ENCODE measurements at regions not wholly inside any gene's neighbourhood (a gene's known extent, or its start where the extent isn't known, plus 50 kb on each side); places are given as distances from the start of the nearest gene placed in this dataset.
"Not testable (repeated sequence)": the region's sequence is repeated elsewhere in the genome, so short reads cannot be mapped to it uniquely, and the experiment has no call there.

DNA sequence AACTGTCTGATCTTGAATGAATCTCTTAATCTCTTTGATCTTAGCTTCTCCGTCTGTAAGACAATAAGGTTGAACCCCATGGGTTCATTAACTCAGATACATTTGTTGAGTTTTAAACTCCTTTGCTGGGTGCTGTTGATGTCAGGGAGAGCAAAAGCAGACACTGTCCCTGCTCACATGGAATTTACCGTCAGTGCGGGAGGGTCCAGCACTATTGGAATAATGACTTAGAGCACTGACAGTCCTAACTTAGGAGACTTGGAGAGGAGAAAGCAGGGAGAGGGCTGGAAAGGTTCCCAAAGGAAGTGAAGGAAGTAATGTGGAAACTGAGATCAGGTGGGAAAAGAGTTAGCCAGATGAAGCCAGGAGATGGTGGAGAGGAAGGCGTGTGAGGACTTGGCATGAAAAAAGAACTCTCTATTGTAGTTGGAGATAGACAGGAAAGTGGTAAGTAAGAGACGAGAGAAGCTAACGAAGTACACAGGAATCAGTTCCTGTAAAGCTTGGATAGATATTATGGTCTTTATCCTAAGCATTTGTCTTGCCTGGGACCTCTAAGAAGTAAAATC is 141.4 kb upstream of the SERTAD2 start:
- no peak for DNase-seq (ENCODE audit: low read depth)

- DNase-seq (ENCODE audit: low read depth) = no peak
Measured at GRCh38 chr2:64796926-64797325, 143.2 kb upstream of the SERTAD2 start.

GRCh38 chr2:64797881-64798575 is 144.3 kb upstream of the SERTAD2 start:
- peak; percentile 54 for DNase-seq (ENCODE audit: low read depth)

DNA sequence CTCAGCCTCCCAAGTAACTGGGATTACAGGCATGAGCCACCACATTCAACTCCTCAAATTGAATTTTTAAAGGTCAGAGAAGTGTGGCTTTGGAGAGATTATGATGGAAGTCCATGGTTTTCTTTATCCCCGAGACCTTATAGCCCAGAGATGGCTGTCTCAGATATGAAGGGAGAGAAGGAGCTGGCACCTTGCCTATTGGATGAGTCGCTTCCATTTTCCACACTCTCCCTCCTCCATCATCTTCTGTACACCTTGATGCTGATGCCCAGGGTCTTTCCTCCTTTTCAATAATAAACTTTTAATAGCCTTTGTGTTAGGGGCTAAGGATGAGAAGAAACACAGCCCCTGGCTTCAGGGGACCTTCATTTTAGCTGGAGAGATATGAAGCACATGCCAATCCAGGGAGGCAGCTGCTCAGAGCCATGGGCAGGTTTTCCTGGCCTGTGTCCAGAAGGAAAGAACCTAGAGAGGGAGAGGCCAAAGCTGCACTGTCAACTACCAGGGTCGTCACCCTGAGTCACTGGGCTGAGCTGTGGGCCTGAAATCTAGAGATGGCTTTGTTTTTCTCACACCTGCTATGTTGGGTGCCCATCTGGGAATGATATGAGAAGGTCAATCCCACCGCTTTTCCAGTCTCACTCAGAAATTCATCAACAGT is 146.0 kb upstream of the SERTAD2 start:
- peak; percentile 52 for DNase-seq (ENCODE audit: low read depth)

DNA sequence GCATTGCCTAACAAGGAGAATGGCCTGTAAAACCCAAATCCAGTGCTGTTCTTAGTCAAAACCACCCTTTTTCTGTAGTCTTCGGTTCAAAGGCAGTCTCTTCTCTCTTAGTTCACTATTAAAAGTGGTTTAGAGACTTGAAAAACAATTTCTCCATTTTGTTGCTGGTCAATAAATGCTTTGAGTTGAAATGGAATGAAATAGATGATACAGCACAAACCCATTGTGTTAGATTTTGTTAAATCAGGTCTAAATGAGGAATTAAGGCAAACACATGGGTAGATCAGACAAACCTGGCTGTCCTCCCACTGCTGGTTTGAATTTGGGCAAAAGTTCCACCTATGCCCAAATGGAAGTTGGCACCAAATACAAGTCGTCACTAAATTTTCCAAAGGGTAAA is 150.1 kb upstream of the SERTAD2 start:
- DNase-seq (ENCODE audit: low read depth) = no peak

DNA sequence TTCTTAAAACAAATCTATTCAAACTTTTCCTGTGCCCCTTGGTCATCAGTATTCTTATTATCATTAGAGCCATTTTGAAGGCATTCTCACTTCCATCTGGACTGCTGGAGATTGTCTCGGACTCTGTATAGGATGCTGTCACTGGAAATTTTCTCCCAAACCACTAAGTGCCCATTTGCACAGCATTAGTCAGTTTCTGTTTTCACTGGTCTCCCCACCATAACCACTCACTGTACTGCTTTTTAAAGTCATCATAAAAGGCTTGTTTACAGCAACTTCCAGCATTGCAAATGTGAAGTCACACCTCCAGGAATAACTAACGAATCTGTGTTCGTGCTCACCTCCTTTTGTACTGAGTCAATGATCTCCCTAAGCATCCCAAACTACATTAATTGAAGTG is 150.9 kb upstream of the SERTAD2 start:
- DNase-seq (ENCODE audit: low read depth) = peak; percentile 49

DNA sequence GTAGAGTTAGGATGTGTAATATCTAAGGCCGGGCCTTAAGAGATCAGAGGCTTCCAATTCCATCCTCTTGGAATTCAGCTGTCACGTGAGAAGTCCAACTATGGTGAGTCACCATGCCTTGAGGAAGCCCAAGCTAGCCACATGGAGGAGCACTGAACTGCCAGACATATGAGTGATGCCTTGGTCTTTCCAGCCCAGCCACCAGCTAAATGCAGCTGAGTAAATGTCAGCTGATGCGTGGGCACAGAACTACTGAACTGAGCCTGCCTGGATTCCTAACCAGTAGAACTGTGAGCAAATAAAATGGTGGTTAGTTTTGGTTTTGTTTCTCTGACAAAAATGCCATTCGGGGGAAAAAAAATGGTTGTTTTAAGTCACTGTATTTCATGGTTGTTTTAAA is 153.7 kb upstream of the SERTAD2 start:
- peak; percentile 99 for DNase-seq (ENCODE audit: low read depth)

GRCh38 chr2:64808092-64808491 is 154.4 kb upstream of the SERTAD2 start:
- no peak for DNase-seq (ENCODE audit: low read depth)

DNA sequence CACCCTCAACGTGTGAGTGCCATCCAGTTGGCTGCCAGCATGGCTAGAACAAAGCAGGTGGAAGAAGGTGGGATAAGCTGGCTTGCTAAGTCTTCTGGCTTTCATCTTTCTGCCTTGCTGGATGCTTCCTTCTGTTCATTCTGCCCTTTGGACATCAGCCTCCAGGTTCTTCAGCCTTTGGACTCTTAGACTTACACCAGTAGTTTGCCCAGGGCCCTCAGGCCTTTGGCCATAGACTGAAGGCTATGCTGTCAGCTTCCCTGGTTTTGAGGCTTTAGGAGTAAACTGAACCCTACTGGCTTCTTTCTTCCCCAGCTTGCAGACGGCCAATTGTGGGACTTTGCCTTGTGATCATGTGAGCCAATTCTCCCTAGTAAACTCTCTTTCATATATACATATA is 155.0 kb upstream of the SERTAD2 start:
- DNase-seq (ENCODE audit: low read depth) = no peak

GRCh38 chr2:64809216-64809615 is 155.5 kb upstream of the SERTAD2 start:
- no peak for DNase-seq (ENCODE audit: low read depth)

DNA sequence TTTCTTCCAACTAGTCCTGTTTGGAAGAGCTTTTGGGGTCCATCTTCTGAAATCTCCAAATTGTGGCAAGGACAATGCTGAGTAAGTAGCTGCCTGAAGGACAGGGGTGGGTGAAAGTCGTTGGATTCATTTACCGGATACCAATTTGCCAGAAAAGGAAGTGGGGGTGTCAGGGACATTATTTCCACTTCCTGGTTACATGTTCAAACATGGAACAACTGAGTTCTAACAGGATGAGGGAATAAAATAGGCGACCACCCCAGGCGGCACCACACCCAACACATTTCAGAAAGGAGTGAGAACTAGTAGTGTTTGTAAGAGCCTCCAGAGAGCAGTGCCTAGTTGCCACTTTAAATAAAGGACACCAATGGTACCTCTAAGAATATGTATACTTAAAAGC is 158.6 kb upstream of the SERTAD2 start:
- DNase-seq (ENCODE audit: low read depth) = no peak

- no peak for DNase-seq (ENCODE audit: low read depth)
Measured at GRCh38 chr2:64814007-64814406, 160.3 kb upstream of the SERTAD2 start.

DNA sequence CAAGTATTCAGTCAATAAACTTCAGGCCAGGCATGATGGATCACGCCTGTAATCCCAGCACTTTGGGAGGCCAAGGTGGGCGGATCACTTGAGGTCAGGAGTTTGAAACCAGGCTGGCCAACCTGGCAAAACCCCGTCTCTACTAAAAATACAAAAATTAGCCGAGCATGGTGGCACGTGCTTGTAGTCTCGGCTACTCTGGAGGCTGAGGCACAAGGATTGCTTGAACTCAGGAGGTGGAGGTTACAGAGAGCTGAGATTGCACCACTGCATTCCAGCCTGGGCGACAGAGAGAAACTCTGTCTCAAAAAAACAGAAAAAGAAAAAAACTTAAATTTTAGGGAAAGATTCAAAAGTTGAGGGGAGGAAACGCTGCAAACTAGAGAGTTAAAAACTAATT is 162.8 kb upstream of the SERTAD2 start:
- not testable (repeated sequence) for DNase-seq (ENCODE audit: low read depth)

DNA sequence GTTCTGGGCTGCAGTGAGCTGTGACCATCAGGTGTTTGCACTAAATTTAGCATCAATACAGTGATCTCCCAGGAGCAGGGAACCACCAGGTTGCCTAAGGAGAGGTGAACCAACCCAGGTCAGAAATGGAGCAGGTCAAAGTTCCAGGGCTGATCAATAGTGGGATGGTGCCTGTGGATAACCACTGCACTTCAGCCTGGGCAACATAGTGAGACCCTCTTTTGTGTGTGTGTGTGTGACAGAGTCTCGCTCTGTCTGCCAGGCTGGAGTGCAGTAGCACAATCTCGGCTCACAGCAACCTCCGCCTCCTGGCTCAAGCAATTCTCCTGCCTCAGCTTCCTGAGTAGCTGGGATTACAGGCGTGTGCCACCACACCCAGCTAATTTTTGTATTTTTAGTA is 163.7 kb upstream of the SERTAD2 start:
- no peak for DNase-seq (ENCODE audit: low read depth)

DNA sequence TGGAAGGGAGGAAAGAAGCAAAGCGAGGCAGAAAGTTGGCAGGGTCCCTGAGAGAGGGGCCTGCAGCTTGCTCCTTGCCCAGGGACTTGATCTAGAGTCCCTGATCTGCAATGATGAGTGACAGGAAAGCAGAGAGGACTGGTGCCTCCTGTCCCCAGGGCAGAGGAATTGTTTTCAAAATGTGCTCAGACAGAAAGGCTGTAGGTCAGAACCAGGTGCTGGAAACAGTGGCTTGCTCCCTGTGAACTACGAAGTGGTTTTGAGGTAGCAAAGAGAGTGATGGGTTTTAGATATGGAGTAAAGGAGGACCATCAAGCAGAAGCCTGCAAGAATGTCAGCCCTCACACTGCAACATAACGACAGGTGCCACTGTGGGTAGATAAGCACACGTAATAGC is 164.9 kb upstream of the SERTAD2 start:
- DNase-seq (ENCODE audit: low read depth) = no peak

- DNase-seq (ENCODE audit: low read depth) = no peak
Measured at GRCh38 chr2:64819361-64819760, 165.6 kb upstream of the SERTAD2 start.

- peak; percentile 34 for DNase-seq (ENCODE audit: low read depth)
Measured at GRCh38 chr2:64819774-64820688, 166.3 kb upstream of the SERTAD2 start.

GRCh38 chr2:64820901-64821300 is 167.2 kb upstream of the SERTAD2 start:
- DNase-seq (ENCODE audit: low read depth) = no peak

DNA sequence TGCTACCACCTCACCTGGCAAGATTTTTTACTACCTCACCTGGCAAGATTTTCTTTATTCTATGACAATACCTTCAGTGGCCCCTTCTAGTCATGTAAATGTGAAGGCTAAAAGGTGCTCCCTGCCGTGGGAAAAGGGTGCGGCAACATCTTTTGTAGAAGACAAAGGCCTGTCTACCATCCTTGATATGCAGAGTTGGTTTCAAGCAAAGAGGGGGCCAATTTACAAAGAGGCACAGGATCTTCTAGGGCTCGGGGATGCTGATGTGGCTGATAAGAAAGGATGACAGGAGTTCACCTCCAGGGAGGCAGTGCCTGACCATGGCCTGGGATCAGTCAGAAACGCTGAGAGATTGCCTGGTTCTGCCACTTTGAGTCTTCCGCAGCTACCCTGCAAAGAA is 165.4 kb upstream of the SLC1A4 start:
- DNase-seq (ENCODE audit: low read depth) = no peak

DNA sequence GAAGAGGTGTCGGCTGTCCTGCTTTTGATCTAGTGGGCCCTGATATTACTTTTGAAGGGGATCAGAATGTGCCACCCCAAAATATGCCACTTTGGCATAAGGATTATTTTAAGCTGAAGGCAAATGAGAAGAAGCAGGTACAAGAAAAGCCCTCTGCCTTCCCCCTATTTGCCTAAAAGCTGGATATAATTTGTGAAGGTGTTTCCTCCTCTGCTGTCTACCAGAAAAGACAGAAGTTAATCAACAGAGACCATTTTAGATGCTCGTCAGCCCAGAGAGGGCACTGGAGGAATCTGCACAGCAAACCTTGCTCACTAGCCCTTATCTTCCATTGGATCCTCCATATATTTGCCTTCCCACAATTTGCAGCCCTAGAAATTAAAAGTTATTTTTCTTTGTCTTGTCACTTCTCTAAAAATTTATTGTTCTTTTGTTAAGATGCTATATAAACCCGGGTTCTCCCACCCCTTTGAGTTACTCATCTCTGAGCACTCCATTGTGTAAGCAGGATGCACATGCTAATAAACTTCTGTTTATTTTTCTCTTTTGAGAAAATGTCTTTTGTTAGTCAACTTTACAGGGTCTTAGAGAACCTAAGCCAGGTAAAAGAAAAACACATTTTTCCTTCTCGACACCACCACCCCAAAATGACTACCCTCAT is 163.2 kb upstream of the SLC1A4 start:
- DNase-seq (ENCODE audit: low read depth) = no peak

DNA sequence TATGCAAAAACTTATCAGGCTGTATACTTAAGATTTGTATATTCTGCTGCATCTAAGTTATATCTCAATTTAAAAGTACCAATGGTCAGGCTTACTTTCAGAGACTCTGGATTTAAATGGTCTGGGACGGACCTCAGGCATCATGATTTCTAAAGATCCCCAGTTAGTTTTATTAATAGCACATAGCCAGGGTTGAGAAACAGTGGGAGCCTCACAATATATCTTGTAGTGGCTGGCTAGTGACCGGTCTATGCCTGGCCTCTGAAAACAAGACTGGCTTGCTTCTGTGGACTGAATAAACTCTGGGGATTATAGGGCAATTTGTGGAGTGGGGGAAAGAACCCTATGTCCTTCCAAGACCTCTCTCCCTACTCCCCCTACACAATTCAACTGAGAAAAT is 162.5 kb upstream of the SLC1A4 start:
- DNase-seq (ENCODE audit: low read depth) = no peak

DNA sequence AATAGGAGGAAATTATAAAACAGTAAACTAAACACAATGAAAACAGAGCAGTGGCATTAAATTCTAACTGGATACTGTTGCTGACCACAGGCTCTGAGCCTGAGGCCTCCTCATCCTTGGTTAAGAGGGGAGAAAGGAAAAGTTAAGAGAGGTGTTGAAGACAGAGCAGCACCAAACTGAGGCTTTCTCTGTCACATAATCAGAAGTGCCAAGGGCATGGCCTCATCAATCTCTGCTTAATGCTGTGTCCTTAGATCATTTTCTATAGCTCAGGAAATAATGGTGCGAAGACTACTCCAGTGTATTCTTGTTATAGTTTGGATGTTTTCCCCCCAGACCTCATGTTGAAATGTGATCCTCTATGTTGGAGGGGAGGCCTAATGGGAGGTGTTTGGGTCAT is 160.9 kb upstream of the SLC1A4 start:
- no peak for DNase-seq (ENCODE audit: low read depth)
